Colonic mucosa (tissue), 4 donors: ENCODE measurements at regions not wholly inside any gene's neighbourhood (a gene's known extent, or its start where the extent isn't known, plus 50 kb on each side); places are given as distances from the start of the nearest gene placed in this dataset.
A peak's percentile ranks its signal among the peaks of the same experiment; 100 is the strongest.

Experiments used
- DNase-seq: peaks from one replicate; pipeline ENCODE4 v3.0.0-alpha.2; 2020
- H3K27ac ChIP-seq: fragments of 200-600 bp; one replicate; pipeline ENCODE4 v1.8.0; 2021
- H3K27me3 ChIP-seq: fragments of 200-600 bp; one replicate; pipeline ENCODE4 v1.8.0; 2021
- H3K36me3 ChIP-seq: fragments of 200-600 bp; one replicate; pipeline ENCODE4 v1.8.0; 2021
- H3K4me1 ChIP-seq: fragments of 200-600 bp; one replicate; pipeline ENCODE4 v1.8.0; 2021; ENCODE audit warnings: mild to moderate bottlenecking
- H3K4me3 ChIP-seq: fragments of 200-600 bp; one replicate; pipeline ENCODE4 v1.8.0; 2021
- H3K9ac ChIP-seq, 2 donors: one replicate each; pipeline ENCODE4 v1.7.0; 2013; ENCODE audit warnings: control low read depth in 2 of 2, low read depth in 2 of 2, low read length in 2 of 2
- H3K9me3 ChIP-seq: fragments of 200-600 bp; one replicate; pipeline ENCODE4 v1.8.0; 2021
- intact Hi-C: fragments of 100-400 bp; cut with DNase I; formaldehyde crosslinking; loops from one replicate; pipeline ENCODE4 v1.14.1; 2022
- TF ChIP-seq, protein P1 (sequence below): fragments of 200-600 bp; IDR thresholded peaks from one replicate; pipeline ENCODE4 v1.8.0; 2022; ENCODE audit warnings: antibody characterized with exemption, mild to moderate bottlenecking
- donor health status: healthy.
- donor health status: DM: no; HTN: no; CAD: no.
- donor health status: DM: no; HTN: no; CAD: no.

DNA sequence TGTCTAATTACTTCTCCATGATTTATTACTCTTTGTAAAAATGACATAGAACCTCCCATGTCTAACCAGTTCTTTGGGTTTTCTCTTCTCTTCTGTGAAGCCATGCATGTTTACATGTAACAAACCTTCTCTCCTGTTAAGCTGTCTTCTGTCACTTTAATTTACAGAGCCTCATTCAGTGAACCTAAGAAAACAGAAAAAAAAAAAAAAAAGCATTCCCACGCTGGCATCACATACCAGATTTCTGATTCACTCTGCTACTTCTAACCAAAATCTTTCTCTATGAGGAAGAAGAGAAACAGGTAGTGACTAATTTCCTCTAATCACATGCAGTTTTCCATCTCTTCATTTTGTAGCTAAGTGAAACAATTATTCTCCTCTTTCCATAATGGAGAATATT lies 141.4 kb upstream of the CXADR start:
- H3K27me3 ChIP-seq: no peaks in the 10 kb centered on the region
- no peaks in the 10 kb centered on the region for H3K36me3 ChIP-seq
- no peak overlapping the region for H3K4me3 ChIP-seq
- DNase-seq: no peak
- H3K9ac ChIP-seq: no peak overlapping the region
- no peaks in the 10 kb centered on the region for H3K9me3 ChIP-seq
- intact Hi-C loops: no loop called here
- no peaks in the 10 kb centered on the region for H3K4me1 ChIP-seq
- no peak overlapping the region for H3K27ac ChIP-seq
- TF ChIP-seq, protein P1, sequence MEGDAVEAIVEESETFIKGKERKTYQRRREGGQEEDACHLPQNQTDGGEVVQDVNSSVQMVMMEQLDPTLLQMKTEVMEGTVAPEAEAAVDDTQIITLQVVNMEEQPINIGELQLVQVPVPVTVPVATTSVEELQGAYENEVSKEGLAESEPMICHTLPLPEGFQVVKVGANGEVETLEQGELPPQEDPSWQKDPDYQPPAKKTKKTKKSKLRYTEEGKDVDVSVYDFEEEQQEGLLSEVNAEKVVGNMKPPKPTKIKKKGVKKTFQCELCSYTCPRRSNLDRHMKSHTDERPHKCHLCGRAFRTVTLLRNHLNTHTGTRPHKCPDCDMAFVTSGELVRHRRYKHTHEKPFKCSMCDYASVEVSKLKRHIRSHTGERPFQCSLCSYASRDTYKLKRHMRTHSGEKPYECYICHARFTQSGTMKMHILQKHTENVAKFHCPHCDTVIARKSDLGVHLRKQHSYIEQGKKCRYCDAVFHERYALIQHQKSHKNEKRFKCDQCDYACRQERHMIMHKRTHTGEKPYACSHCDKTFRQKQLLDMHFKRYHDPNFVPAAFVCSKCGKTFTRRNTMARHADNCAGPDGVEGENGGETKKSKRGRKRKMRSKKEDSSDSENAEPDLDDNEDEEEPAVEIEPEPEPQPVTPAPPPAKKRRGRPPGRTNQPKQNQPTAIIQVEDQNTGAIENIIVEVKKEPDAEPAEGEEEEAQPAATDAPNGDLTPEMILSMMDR: no peak

DNA sequence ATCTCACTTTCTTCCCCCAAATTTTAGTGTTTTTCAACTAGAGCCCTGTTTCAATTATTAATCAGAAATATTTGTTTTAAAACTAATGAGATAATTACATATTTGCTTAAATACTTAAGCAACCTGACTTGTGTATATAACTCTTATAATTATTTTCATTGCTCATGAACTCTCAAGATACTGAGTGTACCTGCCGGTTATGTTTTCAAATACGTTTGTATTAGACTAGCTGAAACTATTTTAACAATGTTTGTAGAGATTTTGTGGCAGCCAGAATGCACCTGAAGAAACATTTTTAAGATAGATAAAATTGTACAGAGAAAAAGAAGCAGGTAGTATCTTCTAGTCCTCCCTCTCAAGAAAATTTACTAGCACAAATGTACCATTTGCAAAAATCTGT lies 140.6 kb upstream of the CXADR start:
- H3K27ac ChIP-seq: no peak overlapping the region

DNA sequence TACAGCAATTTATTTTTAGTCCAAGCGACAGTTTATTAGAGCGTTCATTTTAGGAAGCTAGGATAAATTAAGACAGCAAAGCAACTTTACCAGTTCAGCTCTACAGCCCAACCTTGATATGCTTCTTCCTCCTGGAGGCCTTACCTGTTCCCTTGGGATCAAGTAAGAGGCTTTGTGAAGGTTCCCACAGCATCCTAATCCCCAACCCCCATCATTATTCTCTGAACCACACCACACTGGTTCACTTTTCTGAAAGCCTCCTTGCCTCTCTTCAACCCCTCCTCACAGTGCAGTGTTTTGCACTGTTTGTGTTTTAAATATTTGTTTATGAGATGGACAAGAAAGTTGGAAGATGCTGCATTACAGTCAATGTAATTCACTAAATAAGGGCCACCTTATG lies 126.3 kb upstream of the CXADR start:
- Histone ChIP-seq H3K4me1 (no peaks in the 10 kb centered on the region), H3K4me3 (no peak overlapping the region), H3K27me3 (no peaks in the 10 kb centered on the region), H3K9ac (no peak overlapping the region), H3K9me3 (no peaks in the 10 kb centered on the region), H3K36me3 (no peaks in the 10 kb centered on the region), H3K27ac (no peak overlapping the region)
- TF ChIP-seq, protein P1: no peak
- intact Hi-C loops: loop anchor here (5.0 to 10.0 kb wide), 2 partner anchors 168 to 196 kb away; no protein-coding TSS in a partner anchor
- DNase-seq: no peak

More for the DNA sequence above, 140.6 kb upstream of the CXADR start:
- Histone ChIP-seq H3K36me3 (no peaks in the 10 kb centered on the region), H3K4me3 (no peak overlapping the region), H3K9me3 (no peaks in the 10 kb centered on the region), H3K9ac (no peak overlapping the region), H3K4me1 (no peaks in the 10 kb centered on the region), H3K27me3 (no peaks in the 10 kb centered on the region)
- DNase-seq: no peak
- TF ChIP-seq, protein P1: no peak
- intact Hi-C loops: no loop called here

DNA sequence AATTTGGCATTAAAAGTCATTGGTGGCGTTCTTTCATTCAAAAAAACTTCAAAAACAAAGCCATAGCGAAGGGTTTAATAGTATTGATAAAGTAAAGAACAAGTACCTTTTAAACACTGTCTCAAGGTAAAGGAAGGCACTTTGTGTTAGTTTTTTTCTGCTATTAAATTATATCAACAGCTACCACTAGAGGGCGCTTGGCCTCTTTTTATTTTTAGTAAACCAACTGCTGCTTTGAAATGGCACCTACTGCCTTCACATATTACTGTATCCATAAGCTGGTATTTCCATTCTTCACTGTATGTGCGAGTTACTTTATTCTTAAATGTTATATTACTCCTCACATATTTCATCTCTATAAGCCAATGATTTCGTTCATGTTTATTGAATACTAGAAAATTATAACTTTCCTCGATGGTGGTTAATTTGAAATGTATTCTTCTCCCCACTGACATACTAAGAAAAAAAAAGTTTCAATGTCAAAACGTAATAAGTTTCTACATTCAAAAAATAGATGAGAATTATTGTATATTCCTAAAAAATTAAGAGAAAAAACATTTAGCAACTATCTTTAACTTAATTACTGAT lies 125.7 kb upstream of the CXADR start:
- H3K4me3 ChIP-seq: no peak overlapping the region
- DNase-seq: peak; percentile 72
- intact Hi-C loops: loop anchor here (5.0 to 10.0 kb wide), 2 partner anchors 168 to 195 kb away; no protein-coding TSS in a partner anchor

DNA sequence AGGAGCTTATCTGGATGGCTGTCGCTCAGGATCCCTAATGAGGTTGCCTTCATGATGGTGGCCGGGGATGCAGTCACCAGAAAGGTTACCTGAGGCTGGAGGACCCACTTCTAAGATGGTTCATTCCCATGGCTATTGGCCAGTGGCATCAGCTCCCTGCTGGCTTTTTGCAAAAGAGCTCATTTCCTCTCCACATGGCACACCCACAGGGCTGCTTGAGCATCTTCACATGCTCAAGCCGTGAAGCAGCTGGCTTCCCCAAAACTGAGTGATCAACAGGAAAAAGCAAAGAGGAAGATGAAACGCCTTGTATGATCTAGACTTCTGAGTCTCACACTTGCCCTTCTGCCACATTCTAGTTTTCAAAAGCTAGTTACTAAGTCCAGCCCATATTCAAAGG lies 124.6 kb upstream of the CXADR start:
- Histone ChIP-seq H3K4me3 (no peak overlapping the region), H3K9me3 (no peaks in the 10 kb centered on the region), H3K36me3 (no peaks in the 10 kb centered on the region), H3K9ac (no peak overlapping the region), H3K27ac (no peak overlapping the region), H3K4me1 (no peaks in the 10 kb centered on the region), H3K27me3 (no peaks in the 10 kb centered on the region)
- intact Hi-C loops: loop anchor here (5.0 to 10.0 kb wide), 2 partner anchors 167 to 194 kb away; no protein-coding TSS in a partner anchor
- no peak for DNase-seq
- TF ChIP-seq, protein P1: no peak

More for the DNA sequence above, 125.7 kb upstream of the CXADR start:
- H3K27me3 ChIP-seq: no peaks in the 10 kb centered on the region
- H3K36me3 ChIP-seq: no peaks in the 10 kb centered on the region
- TF ChIP-seq, protein P1: peak; percentile 65
- no peak overlapping the region for H3K27ac ChIP-seq
- no peak overlapping the region for H3K9ac ChIP-seq
- H3K4me1 ChIP-seq: no peaks in the 10 kb centered on the region
- H3K9me3 ChIP-seq: no peaks in the 10 kb centered on the region
